ENCODE measurements at regions not wholly inside any gene's neighbourhood (a gene's known extent, or its start where the extent isn't known, plus 50 kb on each side); places are given as distances from the start of the nearest gene placed in this dataset.

DNA sequence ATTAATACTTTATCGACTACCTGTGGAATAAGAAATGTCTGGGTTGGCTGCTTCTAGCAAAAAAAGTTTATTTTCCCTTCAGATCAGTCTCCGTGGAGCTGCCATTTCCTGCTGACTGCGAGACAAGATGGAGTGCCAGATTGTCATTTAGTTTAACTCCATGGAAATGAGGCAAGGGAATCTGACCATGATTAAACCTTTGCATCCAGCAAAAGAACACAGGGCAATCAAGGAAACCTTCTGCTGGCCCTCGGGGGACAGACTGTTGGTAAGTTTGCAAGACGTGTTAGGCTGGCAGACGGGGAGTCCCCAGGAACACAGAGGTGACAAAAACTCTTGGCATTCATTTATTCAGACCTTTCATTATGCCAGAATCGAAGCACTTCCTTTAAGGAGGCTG is 52.2 kb upstream of the SPACA1 start:
- no peak for DNase-seq (ENCODE audit: low read depth, low spot score)
- TF ChIP-seq FOXP2 (optimal IDR thresholded peaks at IDR 0.05; ENCODE audit: control extremely low read depth, extremely low read length, insufficient read depth) (no peak), EZH2 (IDR thresholded peaks at IDR 0.05) (no peak), POLR2AphosphoS5 (IDR thresholded peaks at IDR 0.05; ENCODE audit: borderline replicate concordance, low read depth, low read length) (no peak)
- no peak overlapping the region for H3K27ac ChIP-seq

DNA sequence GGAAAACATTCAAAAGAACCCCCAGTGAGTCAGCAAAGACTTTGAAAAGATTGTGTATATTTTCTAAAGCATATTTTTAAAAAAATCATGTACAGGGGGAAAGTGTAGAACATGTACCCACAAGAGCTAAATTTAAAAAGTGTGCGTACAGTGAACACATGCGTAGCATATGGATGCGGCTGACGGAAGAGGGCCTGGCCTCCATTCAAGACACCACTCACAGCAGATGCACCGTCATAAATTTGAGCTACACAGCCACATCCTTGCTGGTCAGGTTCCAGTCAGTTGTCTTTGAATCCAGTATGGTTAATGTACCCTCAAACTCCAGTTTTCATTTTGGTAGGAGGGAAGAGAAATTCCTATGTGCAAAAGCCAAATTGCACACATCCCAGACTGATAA is 54.3 kb upstream of the SPACA1 start:
- H3K9me3 ChIP-seq (ENCODE audit: low read depth, low read length): no peaks in the 10 kb centered on the region
- TF ChIP-seq EZH2 (IDR thresholded peaks at IDR 0.05) (no peak), FOXP2 (optimal IDR thresholded peaks at IDR 0.05; ENCODE audit: control extremely low read depth, extremely low read length, insufficient read depth) (no peak), POLR2AphosphoS5 (IDR thresholded peaks at IDR 0.05; ENCODE audit: borderline replicate concordance, low read depth, low read length) (no peak)
- H3K4me3 ChIP-seq: no peak overlapping the region
- H3K27ac ChIP-seq: no peak overlapping the region
- no peaks in the 10 kb centered on the region for H3K36me3 ChIP-seq (ENCODE audit: insufficient read depth, low read length)
- DNase-seq (ENCODE audit: low read depth, low spot score): no peak
- H3K9ac ChIP-seq (ENCODE audit: insufficient read length): no peak overlapping the region

More for the DNA sequence above, 52.2 kb upstream of the SPACA1 start:
- Histone ChIP-seq H3K9me3 (ENCODE audit: low read depth, low read length) (no peaks in the 10 kb centered on the region), H3K36me3 (ENCODE audit: insufficient read depth, low read length) (no peaks in the 10 kb centered on the region), H3K9ac (ENCODE audit: insufficient read length) (no peak overlapping the region), H3K4me3 (no peak overlapping the region)

DNA sequence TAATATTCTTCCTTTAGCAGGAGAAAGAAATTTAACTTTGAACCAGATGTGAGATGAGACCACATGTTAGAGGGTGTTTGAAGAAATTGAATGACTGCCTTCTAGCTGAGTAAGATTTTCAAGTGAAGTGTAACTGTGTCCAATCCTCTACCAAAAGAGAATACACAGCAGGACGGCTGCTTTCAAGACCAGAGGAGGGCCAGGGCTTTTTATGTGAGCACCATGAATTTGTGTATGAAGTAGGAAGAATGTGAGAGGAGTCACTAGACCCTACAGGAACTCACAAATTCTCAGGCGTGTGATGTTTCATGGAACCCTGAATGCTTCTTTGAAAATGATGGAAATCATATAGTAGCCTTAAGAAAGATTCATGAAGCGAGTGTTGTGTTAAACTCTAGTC is 56.8 kb upstream of the SPACA1 start:
- no peak for TF ChIP-seq FOXP2 (optimal IDR thresholded peaks at IDR 0.05; ENCODE audit: control extremely low read depth, extremely low read length, insufficient read depth)
- no peak for TF ChIP-seq POLR2AphosphoS5 (IDR thresholded peaks at IDR 0.05; ENCODE audit: borderline replicate concordance, low read depth, low read length)
- TF ChIP-seq EZH2 (IDR thresholded peaks at IDR 0.05): no peak
- no peaks in the 10 kb centered on the region for H3K9me3 ChIP-seq (ENCODE audit: low read depth, low read length)
- H3K4me3 ChIP-seq: no peak overlapping the region
- H3K9ac ChIP-seq (ENCODE audit: insufficient read length): no peak overlapping the region
- no peak overlapping the region for H3K27ac ChIP-seq
- no peak for DNase-seq (ENCODE audit: low read depth, low spot score)
- no peaks in the 10 kb centered on the region for H3K36me3 ChIP-seq (ENCODE audit: insufficient read depth, low read length)

DNA sequence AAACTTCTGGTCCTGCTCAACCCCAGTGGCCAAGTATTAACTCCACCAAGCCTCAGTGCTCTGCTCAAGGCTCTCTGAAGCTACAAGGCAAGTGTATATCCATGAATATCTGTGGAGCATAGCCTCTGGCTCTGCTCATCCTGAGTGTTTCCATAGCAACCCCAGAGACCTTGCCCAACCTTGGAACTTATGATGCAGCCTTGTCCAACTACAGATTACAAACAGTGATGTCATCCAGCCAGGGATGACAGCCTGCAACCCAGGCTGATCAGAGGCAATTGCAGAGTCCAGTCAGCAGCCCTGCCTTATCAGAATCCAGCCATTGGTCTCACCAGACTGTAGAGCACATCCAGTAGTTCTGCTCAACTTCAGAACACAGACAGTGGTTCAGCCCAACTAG is 65.5 kb upstream of the SPACA1 start:
- Histone ChIP-seq H3K36me3 (ENCODE audit: insufficient read depth, low read length) (no peaks in the 10 kb centered on the region), H3K4me3 (no peak overlapping the region), H3K9ac (ENCODE audit: insufficient read length) (no peak overlapping the region), H3K27ac (no peak overlapping the region), H3K9me3 (ENCODE audit: low read depth, low read length) (no peaks in the 10 kb centered on the region)
- no peak for DNase-seq (ENCODE audit: low read depth, low spot score)
- TF ChIP-seq POLR2AphosphoS5 (IDR thresholded peaks at IDR 0.05; ENCODE audit: borderline replicate concordance, low read depth, low read length): no peak
- TF ChIP-seq FOXP2 (optimal IDR thresholded peaks at IDR 0.05; ENCODE audit: control extremely low read depth, extremely low read length, insufficient read depth): no peak
- TF ChIP-seq EZH2 (IDR thresholded peaks at IDR 0.05): no peak

DNA sequence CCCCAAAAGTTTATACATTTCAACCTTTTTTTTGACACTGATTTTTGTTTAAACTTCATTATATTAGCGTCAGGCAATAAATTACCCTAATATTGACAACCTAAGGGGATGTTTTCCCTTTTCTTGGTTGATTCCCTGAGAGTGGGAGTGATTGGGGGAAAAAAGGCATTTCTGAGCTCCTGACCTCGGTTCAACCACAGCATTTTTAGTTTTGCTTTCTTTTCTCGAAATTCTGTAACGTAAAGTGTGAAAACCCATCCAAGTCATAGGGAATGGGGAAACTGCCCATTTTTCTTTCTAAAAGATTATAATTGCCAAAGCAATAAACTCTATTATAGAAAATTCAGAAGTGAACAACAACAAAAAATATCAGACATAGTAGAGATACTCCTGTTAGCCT is 67.9 kb upstream of the SPACA1 start:
- H3K4me3 ChIP-seq: no peak overlapping the region
- TF ChIP-seq FOXP2 (optimal IDR thresholded peaks at IDR 0.05; ENCODE audit: control extremely low read depth, extremely low read length, insufficient read depth): no peak
- TF ChIP-seq EZH2 (IDR thresholded peaks at IDR 0.05): no peak
- TF ChIP-seq POLR2AphosphoS5 (IDR thresholded peaks at IDR 0.05; ENCODE audit: borderline replicate concordance, low read depth, low read length): no peak

DNA sequence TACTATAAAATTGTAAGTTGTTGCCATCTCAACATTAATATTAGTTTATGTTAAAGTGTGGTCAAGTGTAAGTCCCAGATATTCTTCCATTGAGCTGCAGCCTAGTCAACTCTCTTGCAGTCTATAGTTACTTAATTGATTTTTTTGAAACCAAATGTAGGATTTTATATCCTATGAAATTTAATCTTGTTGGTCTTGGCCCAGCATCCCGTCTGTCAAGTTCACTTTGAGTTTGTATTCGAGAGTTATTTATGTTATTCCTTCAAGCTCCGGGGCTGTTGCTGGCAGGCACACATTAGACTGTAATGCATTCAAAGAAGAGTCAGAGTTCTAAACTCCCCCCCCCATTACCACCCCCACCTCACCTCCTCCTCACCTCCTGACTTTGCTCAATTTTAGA is 71.0 kb upstream of the SPACA1 start:
- H3K9me3 ChIP-seq (ENCODE audit: low read depth, low read length): no peaks in the 10 kb centered on the region
- no peak overlapping the region for H3K9ac ChIP-seq (ENCODE audit: insufficient read length)
- H3K4me3 ChIP-seq: no peak overlapping the region
- DNase-seq (ENCODE audit: low read depth, low spot score): no peak
- TF ChIP-seq FOXP2 (optimal IDR thresholded peaks at IDR 0.05; ENCODE audit: control extremely low read depth, extremely low read length, insufficient read depth) (no peak), POLR2AphosphoS5 (IDR thresholded peaks at IDR 0.05; ENCODE audit: borderline replicate concordance, low read depth, low read length) (no peak), EZH2 (IDR thresholded peaks at IDR 0.05) (no peak)
- no peaks in the 10 kb centered on the region for H3K36me3 ChIP-seq (ENCODE audit: insufficient read depth, low read length)
- no peak overlapping the region for H3K27ac ChIP-seq

More for the DNA sequence above, 67.9 kb upstream of the SPACA1 start:
- Histone ChIP-seq H3K27ac (no peak overlapping the region), H3K9me3 (ENCODE audit: low read depth, low read length) (no peaks in the 10 kb centered on the region), H3K9ac (ENCODE audit: insufficient read length) (no peak overlapping the region), H3K36me3 (ENCODE audit: insufficient read depth, low read length) (no peaks in the 10 kb centered on the region)
- no peak for DNase-seq (ENCODE audit: low read depth, low spot score)

DNA sequence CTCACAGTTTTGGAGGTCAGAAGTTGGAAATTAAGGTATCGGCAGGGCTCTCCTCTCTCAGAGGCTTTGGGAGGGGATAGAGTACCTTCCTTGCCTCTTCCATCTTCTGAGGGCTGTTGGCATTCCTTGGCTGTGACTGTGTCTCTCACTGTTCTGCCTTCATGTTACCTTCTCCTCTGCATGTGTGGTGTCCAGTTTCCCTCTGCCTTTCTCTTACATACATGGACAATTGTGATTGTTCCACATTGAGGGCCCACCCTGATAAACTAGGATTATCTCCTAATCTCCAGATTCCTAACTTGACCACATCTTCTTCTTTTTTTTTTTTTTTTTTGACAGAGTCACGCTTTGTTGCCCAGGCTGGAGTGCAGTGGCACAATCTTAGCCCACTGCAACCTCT is 72.1 kb upstream of the SPACA1 start:
- Histone ChIP-seq H3K9ac (ENCODE audit: insufficient read length) (no peak overlapping the region), H3K36me3 (ENCODE audit: insufficient read depth, low read length) (no peaks in the 10 kb centered on the region), H3K4me3 (no peak overlapping the region), H3K9me3 (ENCODE audit: low read depth, low read length) (no peaks in the 10 kb centered on the region), H3K27ac (no peak overlapping the region)
- TF ChIP-seq FOXP2 (optimal IDR thresholded peaks at IDR 0.05; ENCODE audit: control extremely low read depth, extremely low read length, insufficient read depth) (no peak), POLR2AphosphoS5 (IDR thresholded peaks at IDR 0.05; ENCODE audit: borderline replicate concordance, low read depth, low read length) (no peak), EZH2 (IDR thresholded peaks at IDR 0.05) (no peak)
- no peak for DNase-seq (ENCODE audit: low read depth, low spot score)

DNA sequence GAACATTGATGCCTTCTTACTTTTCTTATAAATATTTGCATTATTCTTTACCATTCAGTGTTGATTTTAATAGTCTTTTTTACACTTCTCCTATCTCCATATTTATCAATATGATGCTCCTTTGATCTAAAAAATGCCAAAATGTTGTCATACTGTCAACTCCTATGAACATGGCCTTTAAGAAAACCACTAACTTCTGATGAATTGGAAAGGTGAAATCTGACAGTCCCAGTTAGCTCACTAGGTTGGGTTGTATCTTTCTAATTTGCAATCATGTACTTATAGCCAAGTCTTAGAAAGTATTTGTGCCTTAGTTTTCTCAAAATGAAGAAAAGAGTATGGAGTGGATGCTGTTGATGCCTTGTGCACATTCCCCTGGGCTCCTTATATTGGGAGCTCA is 75.4 kb upstream of the SPACA1 start:
- Histone ChIP-seq H3K9ac (ENCODE audit: insufficient read length) (no peak overlapping the region), H3K4me3 (no peak overlapping the region), H3K9me3 (ENCODE audit: low read depth, low read length) (no peaks in the 10 kb centered on the region), H3K27ac (no peak overlapping the region), H3K36me3 (ENCODE audit: insufficient read depth, low read length) (no peaks in the 10 kb centered on the region)
- no peak for DNase-seq (ENCODE audit: low read depth, low spot score)
- TF ChIP-seq POLR2AphosphoS5 (IDR thresholded peaks at IDR 0.05; ENCODE audit: borderline replicate concordance, low read depth, low read length) (no peak), FOXP2 (optimal IDR thresholded peaks at IDR 0.05; ENCODE audit: control extremely low read depth, extremely low read length, insufficient read depth) (no peak), EZH2 (IDR thresholded peaks at IDR 0.05) (no peak)

DNA sequence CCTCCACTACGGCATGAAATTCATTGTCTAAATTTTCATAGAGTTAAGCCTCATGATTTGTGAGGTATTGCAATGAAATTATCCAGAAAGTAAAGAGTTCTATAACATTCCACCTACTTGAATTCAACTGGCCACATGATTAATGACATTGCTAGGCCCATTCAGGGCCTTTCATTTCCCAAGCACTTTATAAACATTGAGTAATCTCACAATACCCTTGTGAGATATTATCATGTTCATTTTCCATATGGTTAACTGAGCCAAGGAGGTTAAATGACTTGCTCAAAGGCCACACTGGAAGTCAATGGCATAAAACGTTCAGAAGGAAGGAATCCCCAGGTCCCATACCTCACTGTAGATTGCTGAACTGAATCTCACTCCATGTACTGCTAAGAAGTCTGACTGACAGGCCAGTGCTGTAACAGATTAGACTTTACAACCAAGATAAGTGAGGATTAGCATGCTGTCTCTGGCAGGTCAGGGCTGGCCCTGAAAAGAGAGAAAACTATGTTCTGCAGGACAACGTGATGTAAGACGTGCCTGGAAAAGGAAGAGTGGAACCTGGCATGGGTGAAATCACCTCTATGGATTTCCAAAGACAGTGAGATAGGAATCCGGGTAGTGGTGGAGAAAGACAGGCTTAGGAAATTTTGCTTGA is 75.9 kb upstream of the SPACA1 start:
- no peaks in the 10 kb centered on the region for H3K9me3 ChIP-seq (ENCODE audit: low read depth, low read length)
- TF ChIP-seq FOXP2 (optimal IDR thresholded peaks at IDR 0.05; ENCODE audit: control extremely low read depth, extremely low read length, insufficient read depth) (no peak), POLR2AphosphoS5 (IDR thresholded peaks at IDR 0.05; ENCODE audit: borderline replicate concordance, low read depth, low read length) (no peak), EZH2 (IDR thresholded peaks at IDR 0.05) (no peak)
- no peak for DNase-seq (ENCODE audit: low read depth, low spot score)
- no peaks in the 10 kb centered on the region for H3K36me3 ChIP-seq (ENCODE audit: insufficient read depth, low read length)
- no peak overlapping the region for H3K27ac ChIP-seq
- H3K9ac ChIP-seq (ENCODE audit: insufficient read length): no peak overlapping the region
- H3K4me3 ChIP-seq: no peak overlapping the region

Data from SK-N-MC (cell line).